A673 (cell line): ENCODE measurements at regions not wholly inside any gene's neighbourhood (a gene's known extent, or its start where the extent isn't known, plus 50 kb on each side); places are given as distances from the start of the nearest gene placed in this dataset.

Experiments
- CTCF ChIP-seq: fragments of 300-800, 200-600 bp; sonication (generic); conservative IDR thresholded peaks from 2 replicates; pipeline ENCODE4 v1.5.1; 2017; ENCODE audit warnings: low read depth, mild to moderate bottlenecking, antibody characterized with exemption, low read length, moderate library complexity, mixed read lengths
- EZH2 ChIP-seq: fragments of 200-600 bp; sonication (generic); IDR thresholded peaks from 2 replicates; pipeline ENCODE4 v1.6.1; 2017; ENCODE audit warnings: borderline replicate concordance, low read depth, mild to moderate bottlenecking, mixed read lengths, antibody characterized with exemption, low read length; ENCODE audit not compliant: poor library complexity, severe bottlenecking

DNA sequence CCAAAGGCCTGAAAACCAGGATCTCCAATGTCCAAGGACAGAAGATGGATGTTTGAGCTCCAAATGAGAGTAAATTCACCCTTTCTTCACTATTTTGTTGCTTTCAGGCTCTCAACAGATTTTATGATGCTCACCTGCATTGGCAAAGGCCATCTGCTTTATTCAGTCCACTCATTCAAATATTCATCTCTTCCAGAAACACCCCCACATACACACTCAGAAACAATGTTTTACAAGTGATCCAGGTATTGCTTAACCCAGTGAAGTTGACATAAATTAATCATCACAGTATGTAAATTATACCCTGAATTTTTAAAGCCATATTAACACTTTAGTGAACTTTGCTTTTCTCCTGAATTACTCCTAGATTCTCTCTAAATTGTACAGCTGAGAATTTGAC, 63.3 kb downstream of the DUSP6 start:
- TF ChIP-seq CTCF (no peak), EZH2 (no peak)
